ENCODE measurements at regions not wholly inside any gene's neighbourhood (a gene's known extent, or its start where the extent isn't known, plus 50 kb on each side); places are given as distances from the start of the nearest gene placed in this dataset.

DNA sequence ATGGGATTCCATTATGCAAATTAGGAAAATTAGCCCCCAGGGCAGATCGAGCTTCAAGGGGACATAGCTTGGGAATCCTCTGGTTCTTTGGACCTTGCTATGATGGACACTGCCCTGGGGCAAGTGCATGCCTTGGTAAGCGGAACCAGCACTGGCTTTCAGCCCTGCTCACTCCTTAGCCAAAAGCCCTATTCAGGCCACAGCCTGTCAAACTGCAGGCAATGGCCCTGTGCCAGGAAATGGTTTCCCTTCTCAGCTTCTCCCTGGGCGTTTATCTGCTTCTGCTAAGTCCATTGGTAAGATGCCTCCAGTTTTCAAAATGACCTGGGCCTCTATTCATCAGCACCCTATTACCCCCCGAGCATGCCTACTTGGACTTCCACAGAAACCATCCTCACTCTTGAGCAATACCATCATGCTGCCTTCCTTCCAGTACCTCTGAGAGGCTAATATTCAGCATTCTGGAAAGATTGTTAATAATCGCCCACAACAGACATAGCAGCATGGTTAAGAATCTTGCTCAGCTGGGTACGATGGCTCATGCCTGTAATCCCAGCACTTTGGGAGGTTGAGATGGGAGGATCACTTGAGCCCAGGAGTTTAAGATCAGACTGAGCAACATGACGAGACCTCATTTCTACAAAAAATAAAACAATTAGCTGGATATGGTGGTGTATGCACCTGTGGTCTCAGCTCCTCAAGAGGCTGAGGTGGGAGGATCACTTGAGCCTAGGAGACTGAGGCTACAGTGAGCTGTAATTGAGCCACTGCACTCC is 918.6 kb upstream of the AUTS2 start:
- DNase-seq (ENCODE audit: low spot score in 2 of 2): no peak
- Histone ChIP-seq H3K9me3 (no peaks in the 10 kb centered on the region), H3K27me3 (no peaks in the 10 kb centered on the region), H3K27ac (no peak overlapping the region), H3K4me1 (no peaks in the 10 kb centered on the region), H3K36me3 (no peaks in the 10 kb centered on the region), H3K4me3 (no peak overlapping the region)
- intact Hi-C loops (cut with DNase I): no loop called here
- TF ChIP-seq, protein P1, sequence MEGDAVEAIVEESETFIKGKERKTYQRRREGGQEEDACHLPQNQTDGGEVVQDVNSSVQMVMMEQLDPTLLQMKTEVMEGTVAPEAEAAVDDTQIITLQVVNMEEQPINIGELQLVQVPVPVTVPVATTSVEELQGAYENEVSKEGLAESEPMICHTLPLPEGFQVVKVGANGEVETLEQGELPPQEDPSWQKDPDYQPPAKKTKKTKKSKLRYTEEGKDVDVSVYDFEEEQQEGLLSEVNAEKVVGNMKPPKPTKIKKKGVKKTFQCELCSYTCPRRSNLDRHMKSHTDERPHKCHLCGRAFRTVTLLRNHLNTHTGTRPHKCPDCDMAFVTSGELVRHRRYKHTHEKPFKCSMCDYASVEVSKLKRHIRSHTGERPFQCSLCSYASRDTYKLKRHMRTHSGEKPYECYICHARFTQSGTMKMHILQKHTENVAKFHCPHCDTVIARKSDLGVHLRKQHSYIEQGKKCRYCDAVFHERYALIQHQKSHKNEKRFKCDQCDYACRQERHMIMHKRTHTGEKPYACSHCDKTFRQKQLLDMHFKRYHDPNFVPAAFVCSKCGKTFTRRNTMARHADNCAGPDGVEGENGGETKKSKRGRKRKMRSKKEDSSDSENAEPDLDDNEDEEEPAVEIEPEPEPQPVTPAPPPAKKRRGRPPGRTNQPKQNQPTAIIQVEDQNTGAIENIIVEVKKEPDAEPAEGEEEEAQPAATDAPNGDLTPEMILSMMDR (IDR thresholded peaks at IDR 0.05): no peak

DNA sequence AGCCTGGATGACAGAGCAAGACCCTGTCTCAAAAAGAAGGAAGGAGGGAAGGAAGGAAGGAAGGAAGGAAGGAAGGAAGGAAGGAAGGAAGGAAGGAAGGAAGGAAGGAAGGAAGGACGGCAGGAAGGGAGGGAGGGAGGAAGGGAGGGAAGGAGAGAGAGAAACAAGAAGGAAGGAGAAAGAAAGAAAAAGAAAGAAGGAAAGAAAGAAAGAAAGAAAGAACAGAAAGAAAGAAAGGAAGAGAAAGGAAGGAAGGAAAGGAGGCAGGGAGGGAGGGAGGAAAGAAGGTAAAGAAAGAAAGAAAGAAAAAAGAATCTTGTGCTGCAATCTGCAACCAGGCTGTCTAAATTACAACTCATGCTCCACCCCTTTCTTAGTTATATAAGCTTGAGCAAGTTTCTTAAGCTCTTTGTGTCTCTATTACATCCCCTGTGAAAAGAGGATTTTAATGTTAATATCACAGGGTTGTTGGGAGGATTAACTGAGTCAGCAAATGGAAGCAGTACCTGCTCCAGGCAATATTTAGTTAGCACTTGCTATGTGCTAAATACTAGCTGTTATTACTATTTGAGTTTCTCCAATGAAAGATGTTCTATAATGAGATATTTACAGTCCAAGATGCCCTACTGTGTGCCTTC is 917.9 kb upstream of the AUTS2 start:
- intact Hi-C loops (cut with DNase I): no loop called here
- Histone ChIP-seq H3K4me3 (no peak overlapping the region), H3K27ac (no peak overlapping the region)

DNA sequence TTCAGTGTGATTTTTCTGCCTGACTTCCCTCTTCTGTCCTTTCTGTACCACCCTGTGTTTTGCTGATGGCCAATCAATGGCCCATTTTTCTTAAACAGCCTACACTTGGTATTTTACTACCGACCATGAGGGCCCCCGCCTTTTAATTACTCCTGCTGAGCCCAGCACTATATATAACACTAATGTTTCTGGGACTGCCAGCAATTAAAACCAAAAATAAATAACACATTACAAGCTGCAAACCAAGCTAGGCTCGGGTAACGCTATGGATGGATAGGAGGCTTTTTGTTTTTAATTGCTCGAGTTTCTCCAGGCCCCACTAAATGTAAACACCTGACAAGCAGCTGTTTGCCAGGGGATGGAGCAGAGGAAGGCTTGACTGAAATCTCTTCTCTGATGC is 915.4 kb upstream of the AUTS2 start:
- Histone ChIP-seq H3K4me3 (no peak overlapping the region), H3K9me3 (no peaks in the 10 kb centered on the region), H3K36me3 (no peaks in the 10 kb centered on the region), H3K27ac (no peak overlapping the region), H3K4me1 (no peaks in the 10 kb centered on the region), H3K27me3 (no peaks in the 10 kb centered on the region)
- DNase-seq (ENCODE audit: low spot score in 2 of 2): no peak
- TF ChIP-seq, protein P1 (IDR thresholded peaks at IDR 0.05): no peak
- intact Hi-C loops (cut with DNase I): no loop called here

More for the DNA sequence above, 917.9 kb upstream of the AUTS2 start:
- no peaks in the 10 kb centered on the region for H3K27me3 ChIP-seq
- no peaks in the 10 kb centered on the region for H3K36me3 ChIP-seq
- H3K4me1 ChIP-seq: no peaks in the 10 kb centered on the region
- TF ChIP-seq, protein P1 (IDR thresholded peaks at IDR 0.05): no peak
- H3K9me3 ChIP-seq: no peaks in the 10 kb centered on the region
- DNase-seq (ENCODE audit: low spot score in 2 of 2): no peak

DNA sequence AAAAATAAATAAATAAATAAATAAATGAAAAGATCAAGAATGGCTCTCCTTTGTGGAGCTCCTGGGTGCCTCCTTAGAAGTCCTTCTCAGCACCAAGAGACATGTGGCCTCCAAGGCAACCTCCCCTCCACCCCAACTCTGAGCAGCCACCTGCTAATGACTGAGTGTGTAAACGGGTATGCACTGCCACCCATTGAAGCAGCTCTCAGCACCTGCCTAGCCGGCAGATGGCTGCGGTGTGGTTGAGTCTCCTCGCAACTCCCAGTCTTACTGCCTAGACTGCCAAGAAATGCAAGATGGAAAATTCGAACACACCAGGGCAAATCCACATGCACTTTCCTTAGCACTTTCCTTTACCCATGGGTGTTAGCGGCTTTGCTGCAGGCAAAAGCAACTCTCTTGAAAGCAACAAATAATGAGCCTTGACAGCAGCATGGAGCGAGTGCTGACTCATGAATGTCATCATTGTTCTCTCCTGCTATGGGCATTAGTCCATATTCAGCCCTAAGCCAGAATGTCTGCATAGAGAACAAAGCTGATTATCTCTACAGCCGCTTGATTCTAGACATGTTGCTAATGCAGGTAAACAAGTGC is 913.9 kb upstream of the AUTS2 start:
- Histone ChIP-seq H3K4me3 (no peak overlapping the region), H3K27me3 (no peaks in the 10 kb centered on the region), H3K36me3 (no peaks in the 10 kb centered on the region), H3K4me1 (no peaks in the 10 kb centered on the region), H3K9me3 (no peaks in the 10 kb centered on the region), H3K27ac (no peak overlapping the region)
- DNase-seq (ENCODE audit: low spot score in 2 of 2): no peak
- TF ChIP-seq, protein P1 (IDR thresholded peaks at IDR 0.05): no peak
- intact Hi-C loops (cut with DNase I): no loop called here

DNA sequence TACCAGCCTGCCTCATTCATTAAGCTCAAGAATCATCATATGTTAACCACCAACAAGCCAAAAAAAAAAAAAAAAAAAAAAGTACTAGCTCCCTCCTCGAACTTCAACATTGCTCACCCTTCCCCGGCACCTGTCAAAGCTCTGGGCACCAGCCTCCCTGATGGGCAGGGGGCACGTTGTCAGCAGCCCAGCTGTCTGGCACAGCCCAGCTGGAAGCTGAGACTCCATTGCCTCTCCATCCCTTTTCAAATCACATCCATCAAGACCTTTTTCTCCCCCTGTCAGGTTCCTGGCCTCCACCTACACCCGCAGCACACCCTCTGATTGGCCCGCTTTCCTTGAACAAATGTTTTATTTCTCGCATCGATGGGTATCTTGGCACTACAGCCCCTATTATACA is 913.3 kb upstream of the AUTS2 start:
- H3K4me1 ChIP-seq: no peaks in the 10 kb centered on the region
- no peaks in the 10 kb centered on the region for H3K36me3 ChIP-seq
- intact Hi-C loops (cut with DNase I): no loop called here
- DNase-seq (ENCODE audit: low spot score in 2 of 2): no peak
- TF ChIP-seq, protein P1 (IDR thresholded peaks at IDR 0.05): no peak
- H3K4me3 ChIP-seq: no peak overlapping the region
- H3K27me3 ChIP-seq: no peaks in the 10 kb centered on the region
- no peak overlapping the region for H3K27ac ChIP-seq
- no peaks in the 10 kb centered on the region for H3K9me3 ChIP-seq
